HuH-7.5 (cell line): ENCODE measurements at regions not wholly inside any gene's neighbourhood (a gene's known extent, or its start where the extent isn't known, plus 50 kb on each side); places are given as distances from the start of the nearest gene placed in this dataset.

Experiments
- DNase-seq: peaks from one replicate; pipeline ENCODE4 v3.0.0; 2011; ENCODE audit warnings: low spot score

DNA sequence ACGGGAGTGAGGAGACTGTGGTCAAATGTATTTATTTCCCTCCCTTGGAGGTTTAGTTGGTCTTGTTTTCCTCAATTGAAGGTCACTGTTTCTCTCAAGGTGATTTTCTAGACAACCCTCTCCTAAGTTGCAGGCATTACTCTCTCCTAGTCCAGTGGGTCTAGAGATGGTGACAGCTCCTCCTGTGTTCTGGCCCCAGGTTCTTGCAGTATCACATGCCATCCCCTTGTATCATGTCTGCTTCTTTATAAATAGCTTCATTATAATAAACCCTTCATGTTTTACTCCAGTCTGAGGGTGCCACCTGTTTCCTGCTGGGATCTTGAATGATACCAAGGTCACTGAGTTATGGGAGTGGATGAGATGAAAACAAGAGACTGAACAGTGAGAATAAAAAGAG lies 208.0 kb upstream of the KCNN2 start:
- no peak for DNase-seq

DNA sequence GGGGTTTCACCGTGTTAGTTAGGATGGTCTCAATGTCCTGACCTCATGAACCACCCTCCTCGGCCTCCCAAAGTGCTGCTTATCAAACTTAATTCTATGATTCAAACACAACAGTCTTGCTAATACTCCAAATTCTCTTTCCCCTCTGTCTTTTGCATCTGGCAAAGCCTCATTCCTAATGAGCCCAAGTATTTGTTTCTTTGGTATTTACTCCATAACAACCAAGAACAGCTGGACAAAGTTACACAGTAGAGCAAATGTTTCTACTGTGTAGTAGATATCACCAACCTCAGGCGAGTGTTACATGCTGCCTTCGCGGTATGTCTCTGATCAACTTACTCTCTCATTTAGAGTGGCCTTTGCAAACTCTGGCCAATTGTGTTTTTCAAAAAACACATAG lies 195.8 kb upstream of the KCNN2 start:
- no peak for DNase-seq

DNA sequence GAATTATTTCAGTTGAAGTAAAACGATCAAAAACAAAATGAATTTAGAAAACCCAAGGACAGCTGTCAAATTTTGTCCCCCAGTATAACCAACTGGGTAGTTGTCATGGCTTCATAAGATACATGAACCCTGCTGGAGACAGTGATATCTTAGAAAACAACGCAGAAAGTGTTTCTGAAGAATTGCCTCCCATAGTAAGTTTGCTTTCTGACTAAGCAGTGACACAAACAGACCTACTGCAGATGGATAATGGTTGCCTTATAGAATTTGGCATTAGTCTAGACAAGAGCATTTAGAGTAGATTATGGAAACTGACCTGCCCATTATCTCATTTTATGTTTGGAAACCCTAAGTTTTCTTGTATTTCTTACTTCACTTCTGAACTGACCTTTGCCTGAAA lies 187.7 kb upstream of the KCNN2 start:
- DNase-seq, result no peak

DNA sequence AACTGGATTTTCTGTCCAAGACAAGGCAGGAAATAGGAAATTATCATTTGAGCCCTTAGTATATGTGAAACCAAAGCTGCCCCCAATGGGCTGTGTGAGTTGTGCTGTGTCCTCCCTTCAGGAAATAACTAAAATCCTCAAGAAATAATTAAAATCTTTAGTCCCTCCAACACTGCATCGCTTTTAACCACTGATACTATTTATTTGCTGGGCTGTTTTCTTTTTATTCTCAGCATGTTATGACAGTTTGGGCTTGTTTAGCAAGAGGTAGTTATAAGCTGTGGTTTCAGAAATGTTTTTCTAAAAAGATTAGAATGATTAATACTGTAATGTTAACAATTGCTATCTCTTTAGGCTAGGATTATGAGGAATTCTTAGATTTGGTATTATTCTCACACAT lies 187.0 kb upstream of the KCNN2 start:
- DNase-seq, result no peak

DNA sequence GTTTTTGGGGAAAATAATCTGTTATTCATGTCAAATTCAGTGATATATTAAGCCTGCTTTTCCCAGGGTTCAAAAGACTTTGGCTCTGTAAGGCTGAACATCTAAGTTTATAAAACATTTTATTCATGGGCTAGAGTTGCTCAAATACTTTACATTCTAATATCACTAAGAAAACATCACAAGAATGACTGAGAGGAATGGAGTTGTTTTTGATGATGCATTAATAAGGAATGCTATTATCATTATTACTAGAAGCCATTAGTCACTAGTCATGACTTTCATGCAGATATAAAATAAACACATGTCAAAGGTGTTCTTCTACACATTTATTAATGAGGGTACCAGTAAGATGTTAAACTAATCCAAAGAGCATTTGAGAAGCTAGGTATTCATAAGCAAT lies 185.5 kb upstream of the KCNN2 start:
- DNase-seq, result no peak

DNA sequence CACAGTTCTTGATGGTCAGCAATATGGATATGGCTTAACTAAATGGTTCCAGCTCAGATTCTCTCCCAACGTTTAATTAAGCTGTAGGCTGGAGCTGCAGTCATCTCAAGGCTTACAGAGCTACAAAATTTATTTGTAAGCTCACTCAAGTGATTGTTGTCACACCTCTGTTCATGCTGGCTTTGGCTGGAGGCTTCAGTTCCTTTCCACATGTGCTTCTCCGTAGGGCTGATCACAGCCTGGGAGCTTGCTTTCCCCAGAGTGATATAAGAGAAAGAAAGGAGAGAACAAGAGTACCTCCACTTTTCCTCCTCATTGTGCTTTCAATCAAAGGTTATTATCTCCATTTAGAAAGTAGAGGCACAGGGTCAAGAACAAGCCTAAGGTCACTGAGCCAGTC lies 182.7 kb upstream of the KCNN2 start:
- DNase-seq, result no peak

DNA sequence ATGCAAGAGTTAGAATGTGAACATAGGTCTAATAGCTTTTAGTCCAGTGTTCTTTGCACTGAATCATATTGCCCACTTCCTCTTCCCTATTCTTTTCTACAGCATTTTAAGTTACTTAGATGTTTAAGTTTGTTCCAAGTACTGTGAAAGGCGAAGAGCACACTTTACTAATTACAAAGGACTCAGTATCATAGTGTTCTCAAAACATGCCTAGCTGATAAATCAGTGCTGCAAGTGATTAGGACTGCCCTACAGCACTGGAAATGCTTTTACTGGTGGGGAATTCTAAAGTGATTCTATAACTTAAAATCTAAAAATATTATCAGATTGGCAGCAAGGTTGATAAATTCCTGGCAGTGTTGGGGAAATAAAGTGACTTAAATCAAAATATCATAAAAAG lies 177.9 kb upstream of the KCNN2 start:
- DNase-seq, result no peak

DNA sequence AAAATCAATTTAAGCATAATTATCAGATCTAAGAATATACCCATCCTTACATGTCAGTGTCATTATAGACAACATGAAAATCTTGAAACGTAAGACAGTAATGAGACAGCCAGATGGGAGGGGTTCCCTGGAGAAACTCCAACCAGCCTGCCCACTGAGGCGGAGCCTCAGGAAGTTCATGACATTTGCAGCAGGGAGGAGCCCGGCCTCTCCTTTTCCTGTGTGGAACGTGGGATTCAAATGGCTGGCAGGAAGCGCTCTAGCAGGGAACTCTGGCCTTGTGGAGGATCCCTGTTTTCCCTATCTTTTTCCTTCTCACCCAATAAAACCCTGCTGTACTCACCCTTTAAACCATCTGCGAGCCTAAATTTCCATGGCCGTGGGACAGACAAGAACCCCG lies 176.6 kb upstream of the KCNN2 start:
- DNase-seq, result no peak

DNA sequence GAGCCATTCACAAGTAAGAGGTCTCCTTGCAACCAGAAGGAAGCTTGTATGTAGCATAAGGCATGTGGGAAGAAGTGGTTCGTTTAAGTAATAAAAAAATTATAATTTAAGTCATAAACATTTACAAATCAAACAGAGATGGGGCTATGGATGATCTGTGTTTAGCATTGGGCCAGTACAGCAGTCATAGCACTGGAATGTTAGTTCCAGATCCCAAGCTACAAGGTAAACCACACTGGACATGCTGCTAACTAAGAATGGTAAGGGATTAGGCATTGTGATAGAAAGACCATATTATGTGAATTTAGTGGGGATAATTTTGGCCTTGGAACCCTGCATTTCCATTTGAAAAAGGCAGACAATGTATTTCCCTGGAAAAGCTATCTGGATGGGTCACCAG lies 170.4 kb upstream of the KCNN2 start:
- DNase-seq, result no peak

DNA sequence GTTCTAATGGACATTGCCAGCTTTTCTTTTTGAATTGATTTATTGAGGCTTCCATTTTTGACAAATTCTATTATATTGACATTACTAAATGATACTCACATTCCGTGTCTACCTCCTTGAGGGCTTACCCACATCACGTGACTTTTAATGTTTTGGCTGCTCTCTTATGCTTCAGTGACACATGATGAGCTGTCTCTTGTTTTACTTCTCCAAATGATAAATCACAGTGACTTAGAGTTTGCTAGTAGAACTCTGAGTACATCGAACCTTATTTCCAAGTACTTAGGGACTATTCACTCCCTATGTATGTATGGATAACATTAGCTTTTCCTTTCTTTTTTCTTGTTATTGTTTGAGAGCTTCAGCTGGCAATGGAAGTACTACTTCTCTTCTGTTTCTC lies 169.8 kb upstream of the KCNN2 start:
- no peak for DNase-seq

DNA sequence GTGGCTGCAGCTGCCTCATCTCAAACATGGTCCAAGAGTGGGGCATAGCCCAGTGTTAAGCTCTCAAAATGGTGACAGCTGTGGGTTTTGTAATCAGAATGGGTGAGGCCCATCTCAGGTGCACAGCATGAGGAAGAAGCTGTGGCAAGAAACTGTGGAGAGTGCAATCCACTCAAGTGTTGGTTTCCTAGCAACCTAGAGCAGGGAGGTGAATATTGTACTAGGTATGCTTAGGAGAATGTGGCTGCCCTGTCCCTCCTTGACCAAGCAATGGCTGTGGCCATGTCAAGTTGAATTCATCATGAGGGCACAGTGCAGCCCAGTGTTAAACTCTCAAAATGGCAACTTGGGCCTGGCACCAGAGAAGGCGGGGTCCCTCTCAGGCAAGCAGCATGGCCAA lies 160.5 kb upstream of the KCNN2 start:
- no peak for DNase-seq

DNA sequence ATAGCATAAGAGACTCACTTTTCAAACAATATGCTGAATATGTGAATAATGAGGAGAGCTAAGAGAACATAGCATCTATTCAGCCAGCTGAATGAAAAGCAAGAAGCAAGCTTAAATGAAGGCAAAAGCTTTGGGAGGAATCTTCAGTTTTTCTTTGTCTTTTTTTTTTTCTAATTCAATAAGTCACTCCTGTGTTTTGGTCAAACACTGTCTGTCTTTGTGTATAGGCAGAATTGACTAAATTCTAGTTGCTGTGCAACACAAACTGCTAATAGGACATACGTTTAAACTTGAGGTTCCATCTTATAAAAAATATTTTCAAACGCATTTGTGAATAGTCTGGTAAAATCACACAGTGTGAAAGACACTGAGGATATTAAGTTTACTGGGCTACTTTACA lies 156.9 kb upstream of the KCNN2 start:
- no peak for DNase-seq

DNA sequence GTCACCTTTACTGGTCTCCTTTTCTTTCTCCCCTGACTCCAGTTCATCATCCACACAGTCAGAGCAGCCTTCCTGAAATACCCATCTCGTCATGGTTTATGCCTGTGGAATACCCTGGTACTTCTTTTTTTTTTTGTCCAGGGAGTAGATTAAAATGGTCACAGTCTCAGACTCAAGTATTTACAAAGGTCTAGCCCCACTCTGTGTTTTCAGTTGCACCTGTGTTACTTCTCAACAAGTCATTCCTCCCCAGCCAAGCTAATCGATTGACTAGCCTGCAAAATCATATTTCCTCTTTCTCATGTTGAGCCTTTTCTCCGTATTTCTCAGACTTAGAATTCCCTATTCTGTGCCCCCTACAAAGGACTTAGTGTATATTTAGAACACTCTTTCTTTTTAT lies 155.2 kb upstream of the KCNN2 start:
- no peak for DNase-seq

DNA sequence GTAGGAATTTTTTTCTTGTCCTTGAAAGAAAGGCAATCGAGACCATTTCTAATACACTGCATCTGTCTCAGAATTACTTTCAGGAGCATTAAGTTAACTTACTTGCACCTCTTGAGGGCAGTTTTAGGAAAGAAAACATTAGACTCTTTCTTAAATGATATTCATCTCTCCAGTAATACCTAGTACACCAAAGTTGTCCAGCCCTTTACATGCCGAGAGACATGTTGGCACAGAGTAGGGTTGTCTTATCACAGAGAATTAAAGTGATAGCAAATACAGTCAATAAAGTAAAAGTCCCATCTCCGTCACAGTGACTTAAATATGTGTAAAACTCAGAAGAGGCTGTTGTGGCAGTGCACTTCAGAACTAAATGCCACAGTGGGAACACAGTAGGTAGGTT lies 154.3 kb upstream of the KCNN2 start:
- DNase-seq, result no peak

DNA sequence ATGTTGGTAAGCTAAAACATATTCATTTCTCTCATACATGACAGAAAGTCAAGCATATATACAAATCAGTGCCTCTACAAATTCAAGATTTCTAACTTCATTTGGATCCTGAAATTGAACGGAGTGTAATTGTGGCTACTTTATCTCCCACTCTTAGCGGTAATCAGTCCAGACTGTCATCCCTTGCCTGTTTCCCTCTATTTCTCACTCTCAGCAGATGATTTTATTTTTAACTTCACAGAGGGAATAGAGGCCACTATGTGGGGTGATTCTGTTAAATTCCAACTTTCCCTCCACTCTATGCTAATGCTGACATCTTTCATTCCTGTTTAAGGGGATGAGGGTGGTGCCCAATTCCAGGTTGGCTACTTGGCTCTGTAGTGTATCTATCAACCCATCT lies 153.8 kb upstream of the KCNN2 start:
- no peak for DNase-seq

DNA sequence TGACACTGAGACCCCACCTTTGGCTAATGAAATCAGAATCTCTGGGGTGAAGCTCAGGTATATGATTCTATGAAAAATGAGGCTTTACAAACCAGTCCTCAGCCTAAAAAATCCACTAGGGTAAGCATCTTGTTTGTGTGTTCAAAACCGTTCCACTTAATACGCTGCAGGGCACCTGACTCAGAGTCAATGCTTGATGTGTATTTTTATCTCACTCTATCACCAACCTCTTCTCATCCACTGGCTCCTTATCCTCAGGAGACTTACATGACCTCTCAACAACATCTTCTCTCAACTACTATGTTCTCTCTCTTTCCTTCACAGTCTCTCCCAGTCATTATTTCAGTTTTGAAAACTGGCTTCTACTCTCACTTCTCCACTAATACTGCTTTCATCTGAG lies 153.3 kb upstream of the KCNN2 start:
- no peak for DNase-seq

DNA sequence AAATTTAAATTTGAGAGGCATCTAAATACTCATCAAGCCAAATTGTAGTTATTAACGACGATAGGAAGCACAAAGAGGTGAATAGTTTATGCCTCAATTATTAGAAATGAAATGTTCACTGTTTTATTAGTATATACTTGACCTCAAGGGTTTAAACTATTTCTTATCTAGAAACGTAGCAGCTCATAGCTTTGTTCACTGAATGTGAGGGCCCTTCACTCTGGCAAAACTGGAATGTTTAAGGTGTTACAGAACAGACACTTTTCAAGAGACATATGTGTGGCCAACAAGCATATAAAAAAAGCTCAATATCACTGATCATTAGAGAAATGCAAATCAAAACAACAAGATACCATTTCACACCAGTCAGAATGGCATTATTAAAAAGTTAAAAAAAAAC lies 151.2 kb upstream of the KCNN2 start:
- DNase-seq, result no peak

DNA sequence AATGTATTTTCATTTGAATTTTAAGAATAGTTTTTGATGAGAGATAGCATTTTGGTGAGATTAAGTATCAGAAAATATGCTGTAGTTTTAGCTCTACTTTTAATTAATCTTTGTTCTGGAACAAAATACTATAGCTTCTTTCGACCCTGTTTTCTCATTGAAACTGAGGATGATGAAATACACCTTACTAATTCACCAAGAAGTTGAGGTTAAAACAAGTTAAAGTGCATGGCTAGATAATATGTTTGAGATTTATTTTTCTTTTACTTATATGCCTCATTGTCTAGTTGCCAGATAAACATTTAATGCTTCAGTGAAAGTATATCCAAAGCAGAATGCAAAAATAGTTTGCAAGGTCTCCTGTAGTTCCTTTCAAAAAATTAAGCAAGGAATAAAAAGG lies 140.1 kb upstream of the KCNN2 start:
- DNase-seq, result no peak

DNA sequence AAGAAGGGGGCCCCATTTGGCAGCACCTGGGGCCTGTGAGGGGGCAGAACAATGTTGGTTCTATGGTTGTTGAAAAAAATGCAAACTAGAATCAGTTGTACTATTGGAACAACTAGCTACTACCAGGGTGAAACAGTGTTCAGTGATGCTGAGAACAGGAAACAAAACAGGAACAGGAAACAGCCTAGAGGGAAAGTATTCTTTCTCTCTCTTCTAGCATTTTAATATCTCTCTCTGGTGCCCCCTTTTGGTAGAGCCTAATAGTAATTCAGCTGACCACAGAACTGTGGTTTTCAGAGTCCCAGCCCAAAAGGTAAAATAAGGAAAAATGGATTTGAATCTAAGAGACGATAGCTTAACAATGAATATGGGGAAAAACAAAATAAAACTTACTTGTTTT lies 138.0 kb upstream of the KCNN2 start:
- no peak for DNase-seq

DNA sequence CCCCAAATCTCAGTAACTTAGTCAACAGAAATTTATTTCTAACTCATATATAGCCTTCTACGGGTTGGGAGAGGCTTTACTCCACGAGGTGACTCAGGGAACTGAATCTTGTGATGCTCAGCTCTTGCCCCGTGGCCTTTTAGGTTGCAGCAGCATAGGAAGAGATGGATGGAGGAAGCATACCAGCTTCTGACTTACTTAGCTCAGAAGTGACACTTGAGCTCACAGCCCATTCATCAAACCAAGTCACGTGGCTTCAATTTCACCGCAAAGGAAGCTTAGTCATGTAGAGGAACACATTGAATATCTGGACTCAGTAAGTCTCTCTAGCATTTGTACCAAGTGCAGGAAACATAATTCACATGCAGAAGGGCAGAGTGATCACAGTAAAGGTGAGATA lies 124.1 kb upstream of the KCNN2 start:
- no peak for DNase-seq

DNA sequence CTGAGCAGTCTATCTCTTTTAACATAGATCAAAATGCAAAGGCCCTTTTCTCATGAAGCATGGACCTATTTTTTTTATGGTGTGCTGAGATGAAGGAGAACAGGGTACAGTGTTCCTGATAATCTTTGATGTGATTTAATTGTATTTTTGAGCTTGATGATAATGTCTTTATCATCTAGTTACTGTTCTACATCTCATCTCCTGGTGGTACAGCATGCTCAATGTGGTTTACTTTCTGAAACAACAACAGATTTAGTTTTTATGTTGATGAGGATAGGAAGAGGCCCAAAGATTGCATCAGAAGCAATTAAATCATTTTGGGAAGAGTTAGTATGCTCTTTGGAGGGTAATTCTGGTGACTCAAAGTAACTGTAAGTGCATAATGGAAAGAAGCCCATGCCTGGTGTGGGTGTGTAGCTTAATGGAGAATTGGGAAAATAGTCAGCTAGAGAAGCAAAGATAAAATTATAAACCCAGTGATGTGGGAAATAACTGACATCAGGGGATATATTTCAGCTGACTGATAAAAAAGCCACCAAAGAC lies 123.0 kb upstream of the KCNN2 start:
- DNase-seq, result no peak

DNA sequence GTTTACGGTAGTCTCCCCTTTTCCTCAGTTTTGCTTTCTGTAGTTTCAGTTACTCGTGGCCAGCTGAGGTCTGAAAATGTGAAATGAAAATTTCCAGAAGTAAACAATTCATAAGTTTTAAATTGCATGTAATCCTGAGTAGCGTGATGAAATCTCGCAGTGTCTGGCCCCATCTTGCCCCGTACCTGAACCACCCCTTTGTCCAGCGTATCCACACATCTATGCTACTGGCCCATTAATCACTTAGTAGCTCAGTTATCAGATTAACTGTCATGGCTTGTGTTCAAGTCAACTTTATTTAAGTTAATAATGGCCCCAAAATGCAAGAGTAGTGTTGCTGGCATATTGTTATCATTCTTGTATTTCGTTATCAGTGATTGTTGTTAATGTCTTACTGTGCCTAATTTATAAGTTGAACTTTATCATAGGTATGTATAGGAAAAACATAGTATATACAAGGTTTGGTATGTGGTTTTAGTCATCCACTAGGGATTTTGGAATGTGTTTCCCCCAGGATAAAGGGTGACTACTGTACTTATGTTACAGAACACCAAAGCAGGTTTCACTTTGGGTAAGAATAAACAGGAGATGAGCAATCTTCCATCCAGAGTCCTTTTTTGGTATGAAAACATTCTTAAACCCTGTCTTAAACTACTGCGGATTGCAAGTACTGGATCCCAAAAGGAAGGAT lies 118.4 kb upstream of the KCNN2 start:
- no peak for DNase-seq

DNA sequence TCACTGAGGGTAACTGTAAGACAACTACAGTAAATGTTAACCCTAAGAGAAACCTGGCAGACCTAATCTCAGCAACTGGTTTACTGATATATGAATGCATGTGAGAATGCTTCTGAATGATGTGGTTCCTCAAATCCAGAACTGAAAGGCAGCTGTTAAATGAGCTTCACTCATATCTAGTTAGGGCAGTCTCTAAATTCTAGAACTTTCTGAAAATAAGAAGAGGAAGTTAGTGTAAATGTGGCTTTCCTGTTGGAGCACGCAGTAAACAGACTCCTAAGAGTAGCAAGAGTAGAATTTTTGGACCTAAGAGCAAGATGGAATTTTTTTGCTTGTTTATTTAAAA lies 117.9 kb upstream of the KCNN2 start:
- no peak for DNase-seq

DNA sequence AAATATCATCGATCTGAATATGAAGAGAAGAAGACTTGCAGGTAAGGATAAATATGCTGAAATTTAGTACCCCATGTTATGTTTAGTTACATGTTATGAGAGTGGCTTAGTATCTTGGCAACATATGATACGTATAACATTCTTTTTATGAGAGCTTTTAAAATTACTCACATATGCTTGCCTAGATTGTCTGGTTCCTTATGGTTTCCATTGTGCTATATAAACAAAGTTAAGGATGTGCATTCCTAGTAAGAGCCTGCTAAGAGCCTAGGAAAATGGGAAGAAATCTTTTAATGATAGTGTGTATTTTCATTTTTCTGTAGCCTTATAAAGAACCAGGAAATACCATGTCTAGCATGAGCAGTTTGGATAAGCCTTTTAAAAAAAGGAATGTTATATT lies 112.0 kb upstream of the KCNN2 start:
- no peak for DNase-seq

DNA sequence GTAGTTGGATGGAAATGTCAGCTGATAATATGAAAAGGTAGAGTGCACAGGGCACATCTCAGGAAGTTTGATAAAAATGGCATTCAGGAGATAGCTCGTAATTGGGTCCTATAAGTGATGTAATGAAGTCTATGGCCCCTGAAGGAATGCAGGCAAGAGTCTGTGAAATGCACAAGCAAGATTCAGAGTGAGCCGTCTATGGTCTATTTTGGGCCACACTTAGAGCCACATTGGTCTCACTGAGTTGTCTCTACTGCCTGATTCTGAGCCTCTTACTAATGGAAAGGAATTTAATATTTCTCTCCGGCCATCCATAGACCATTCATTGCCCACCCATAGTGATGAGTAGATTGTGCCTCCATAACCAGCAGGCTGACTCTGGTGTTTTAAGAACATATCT lies 111.3 kb upstream of the KCNN2 start:
- no peak for DNase-seq
